RWPE1 (cell line): ENCODE measurements at regions not wholly inside any gene's neighbourhood (a gene's known extent, or its start where the extent isn't known, plus 50 kb on each side); places are given as distances from the start of the nearest gene placed in this dataset.

Source experiments
- CTCF ChIA-PET: fragments of 350-600 bp; sonication (Branson Sonifier 250); formaldehyde crosslinking; extraction: SDS; loops from one replicate; lab custom pipeline; 2021; lab: Yijun Ruan, JAX
- POLR2A ChIA-PET: fragments of 400-600 bp; formaldehyde crosslinking; extraction: SDS; loops from one replicate; lab custom pipeline; 2020; ENCODE audit warnings: antibody characterized with exemption; ENCODE audit not compliant: low non-redundant PET; lab: Yijun Ruan, JAX
- DNase-seq: peaks from one replicate; pipeline ENCODE4 v3.0.0; 2012; ENCODE audit warnings: low spot score
- H3K27ac ChIP-seq: fragments of 450-650 bp; 2 replicates; pipeline ENCODE4 v1.5.1; 2017
- CTCF ChIP-seq: fragments of 450-650 bp; conservative IDR thresholded peaks from 2 replicates; pipeline ENCODE4 v1.5.1; 2017; ENCODE audit warnings: low read depth, mild to moderate bottlenecking

GRCh38 chr9:26210338-26210851, 532.2 kb upstream of the TUSC1 start:
- DNase-seq, result no peak
- POLR2A ChIA-PET, result no interaction called here

GRCh38 chr9:26205261-26205660, 527.0 kb upstream of the TUSC1 start:
- ChIA-PET POLR2A (no interaction called here), CTCF (no interaction called here)
- no peak overlapping the region for H3K27ac ChIP-seq
- DNase-seq, result no peak
- no peak for TF ChIP-seq CTCF

More at GRCh38 chr9:26210338-26210851, 532.2 kb upstream of the TUSC1 start:
- CTCF ChIA-PET, result no interaction called here
- TF ChIP-seq CTCF, result no peak
- H3K27ac ChIP-seq, result no peak overlapping the region

- DNase-seq, result no peak
- ChIA-PET POLR2A (no interaction called here), CTCF (no interaction called here)
- no peak overlapping the region for H3K27ac ChIP-seq
- no peak for TF ChIP-seq CTCF
These were observed 515.0 kb upstream of the TUSC1 start for GRCh38 chr9:26193237-26193636.

- POLR2A ChIA-PET, result no interaction called here
- no peak for DNase-seq
- TF ChIP-seq CTCF, result no peak
- no peak overlapping the region for H3K27ac ChIP-seq
- CTCF ChIA-PET, result interaction anchor here (0.7 kb wide), 1 partner anchor 11 kb away, joined by 4 read pairs; no protein-coding TSS in a partner anchor
These were observed 513.5 kb upstream of the TUSC1 start for GRCh38 chr9:26191711-26192110.

- TF ChIP-seq CTCF, result no peak
- CTCF ChIA-PET, result no interaction called here
- no peak overlapping the region for H3K27ac ChIP-seq
- POLR2A ChIA-PET, result no interaction called here
- no peak for DNase-seq
These were observed 503.6 kb upstream of the TUSC1 start for GRCh38 chr9:26181836-26182235.

- no peak for DNase-seq
- CTCF ChIA-PET, result no interaction called here
- no peak for TF ChIP-seq CTCF
- POLR2A ChIA-PET, result no interaction called here
- H3K27ac ChIP-seq, result no peak overlapping the region
These were observed 498.4 kb upstream of the TUSC1 start for GRCh38 chr9:26176628-26177027.
